GM12874 (cell line): ENCODE measurements at regions not wholly inside any gene's neighbourhood (a gene's known extent, or its start where the extent isn't known, plus 50 kb on each side); places are given as distances from the start of the nearest gene placed in this dataset.

Experiments
- TF ChIP-seq, protein P1 (sequence below): IDR thresholded peaks from 2 replicates; pipeline ENCODE4 v1.5.1; 2011; ENCODE audit warnings: low read depth, mild to moderate bottlenecking, control low read depth, low read length, moderate library complexity; ENCODE audit not compliant: insufficient read depth

DNA sequence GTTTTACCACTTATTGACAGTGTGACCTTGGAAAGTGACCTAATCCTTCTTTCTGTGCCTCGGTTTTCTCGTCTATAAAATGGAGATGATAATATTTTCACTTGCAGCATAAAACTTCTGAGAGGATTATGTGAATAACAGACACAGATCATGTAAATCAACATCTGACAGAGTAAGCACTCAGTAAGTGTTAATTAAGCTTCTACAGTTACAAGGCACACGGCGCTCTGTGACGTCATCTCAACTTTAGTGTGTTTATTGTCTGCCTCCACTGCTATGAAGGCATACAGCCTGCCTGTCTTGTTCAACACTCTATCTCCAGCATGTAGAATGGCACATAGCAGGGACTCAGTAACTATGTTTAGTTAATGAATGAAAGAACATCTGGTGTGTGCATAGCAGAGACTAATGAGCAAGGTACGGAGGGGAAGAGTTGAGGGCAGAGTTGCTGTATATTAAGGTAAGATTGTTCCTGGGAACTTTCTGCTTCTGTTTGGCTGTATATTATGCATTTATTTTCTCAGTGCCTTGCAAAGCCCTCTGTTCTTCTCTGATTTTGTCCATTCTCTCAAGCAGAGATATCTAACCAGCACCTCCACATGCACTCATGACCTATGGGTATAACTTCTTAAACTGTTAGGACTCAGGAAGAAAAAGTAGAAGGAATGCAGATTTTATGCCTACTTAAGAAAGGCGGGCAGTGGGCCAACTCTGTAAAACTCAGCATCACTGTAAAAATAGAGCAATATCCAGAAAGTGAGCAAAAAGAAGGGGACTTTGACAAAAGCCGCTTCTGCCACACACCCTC is 66.4 kb upstream of the STMND1 start:
- TF ChIP-seq, protein P1, sequence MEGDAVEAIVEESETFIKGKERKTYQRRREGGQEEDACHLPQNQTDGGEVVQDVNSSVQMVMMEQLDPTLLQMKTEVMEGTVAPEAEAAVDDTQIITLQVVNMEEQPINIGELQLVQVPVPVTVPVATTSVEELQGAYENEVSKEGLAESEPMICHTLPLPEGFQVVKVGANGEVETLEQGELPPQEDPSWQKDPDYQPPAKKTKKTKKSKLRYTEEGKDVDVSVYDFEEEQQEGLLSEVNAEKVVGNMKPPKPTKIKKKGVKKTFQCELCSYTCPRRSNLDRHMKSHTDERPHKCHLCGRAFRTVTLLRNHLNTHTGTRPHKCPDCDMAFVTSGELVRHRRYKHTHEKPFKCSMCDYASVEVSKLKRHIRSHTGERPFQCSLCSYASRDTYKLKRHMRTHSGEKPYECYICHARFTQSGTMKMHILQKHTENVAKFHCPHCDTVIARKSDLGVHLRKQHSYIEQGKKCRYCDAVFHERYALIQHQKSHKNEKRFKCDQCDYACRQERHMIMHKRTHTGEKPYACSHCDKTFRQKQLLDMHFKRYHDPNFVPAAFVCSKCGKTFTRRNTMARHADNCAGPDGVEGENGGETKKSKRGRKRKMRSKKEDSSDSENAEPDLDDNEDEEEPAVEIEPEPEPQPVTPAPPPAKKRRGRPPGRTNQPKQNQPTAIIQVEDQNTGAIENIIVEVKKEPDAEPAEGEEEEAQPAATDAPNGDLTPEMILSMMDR = no peak

DNA sequence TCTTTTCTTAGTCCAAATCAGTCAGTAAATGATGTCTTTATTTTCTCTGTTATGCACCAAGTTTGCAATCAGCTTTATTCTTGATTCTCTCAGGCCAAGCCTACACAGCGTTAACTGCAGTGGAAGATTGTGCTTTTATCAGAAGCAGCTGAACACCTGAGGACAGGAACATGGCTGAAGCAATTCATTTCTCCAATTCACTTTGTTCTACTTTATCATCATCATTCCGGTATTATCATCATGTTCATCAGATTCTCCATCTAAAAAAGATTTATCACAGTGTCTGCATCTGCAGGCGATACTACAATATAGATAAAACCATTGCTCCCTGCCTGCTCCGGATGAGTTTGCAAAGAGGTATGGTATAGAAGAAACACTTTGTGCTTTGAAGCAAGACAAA is 68.1 kb upstream of the STMND1 start:
- TF ChIP-seq, protein P1 = no peak

DNA sequence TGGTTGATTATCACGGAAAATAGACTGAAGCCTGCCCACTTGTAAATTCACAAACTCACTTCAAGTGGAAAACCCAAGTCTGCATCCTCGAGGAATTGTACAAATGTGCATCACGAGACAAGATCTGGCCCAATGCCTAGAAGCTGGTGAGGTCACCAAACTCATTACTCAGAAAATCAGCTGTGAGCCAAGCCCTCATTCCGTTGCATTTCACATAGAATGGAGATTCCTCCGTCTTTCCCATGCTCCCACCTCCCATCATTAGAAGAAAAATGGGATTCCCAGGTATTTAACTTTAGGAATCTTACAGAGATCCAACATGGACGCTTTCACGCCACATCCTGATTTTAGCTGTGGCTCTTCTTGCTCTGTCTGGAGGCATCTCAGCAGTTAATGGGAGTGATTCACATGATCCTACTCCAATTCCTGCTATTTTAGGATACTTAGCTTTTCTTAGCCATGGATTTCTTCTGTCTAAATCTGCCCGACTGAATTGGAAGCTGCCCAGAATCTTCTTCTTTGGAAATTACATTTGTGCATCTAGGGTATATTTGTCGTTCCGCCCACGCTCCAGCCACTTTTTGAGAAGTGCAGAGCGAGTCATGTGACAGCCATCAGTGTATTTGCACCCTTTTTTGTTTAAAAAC is 68.7 kb upstream of the STMND1 start:
- TF ChIP-seq, protein P1 = no peak

DNA sequence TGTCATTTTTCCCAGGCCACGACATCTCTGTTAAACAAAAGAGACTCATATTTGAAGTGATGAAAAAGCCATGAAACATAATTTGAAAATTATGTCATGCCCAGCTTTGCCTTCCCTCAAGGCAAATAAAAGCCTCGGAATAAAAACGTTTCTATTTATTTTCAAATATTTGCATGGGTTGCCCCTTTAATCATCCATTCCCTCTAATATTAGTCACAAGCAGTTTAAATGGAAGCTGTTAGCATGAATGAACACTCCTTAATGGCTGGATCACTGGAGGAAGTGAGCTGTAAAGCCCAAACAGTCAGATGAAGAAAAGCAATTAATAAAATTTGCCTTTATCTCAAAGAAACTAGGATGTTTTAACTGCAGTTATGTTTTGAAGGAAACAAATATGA is 69.3 kb upstream of the STMND1 start:
- TF ChIP-seq, protein P1 = no peak

DNA sequence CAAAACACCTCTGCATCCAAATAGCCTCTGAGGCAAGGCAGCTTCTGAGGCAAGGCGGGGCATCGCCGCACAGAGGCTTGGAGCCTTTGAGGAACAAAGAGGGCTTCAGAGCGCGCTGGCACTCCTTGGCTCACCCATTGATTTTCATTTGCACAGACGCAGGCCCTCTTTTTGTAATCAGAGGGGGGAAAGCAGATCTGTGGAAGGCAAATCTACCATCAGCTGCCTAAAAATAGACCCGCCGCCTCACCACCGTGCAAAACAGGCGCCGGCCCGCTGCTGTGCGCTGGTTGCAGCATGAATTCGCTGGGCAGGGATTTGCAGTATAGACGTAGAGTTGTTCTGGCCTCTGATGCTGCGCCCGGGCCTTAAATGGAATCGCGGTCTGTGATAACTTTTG is 69.9 kb upstream of the STMND1 start:
- TF ChIP-seq, protein P1 = no peak

DNA sequence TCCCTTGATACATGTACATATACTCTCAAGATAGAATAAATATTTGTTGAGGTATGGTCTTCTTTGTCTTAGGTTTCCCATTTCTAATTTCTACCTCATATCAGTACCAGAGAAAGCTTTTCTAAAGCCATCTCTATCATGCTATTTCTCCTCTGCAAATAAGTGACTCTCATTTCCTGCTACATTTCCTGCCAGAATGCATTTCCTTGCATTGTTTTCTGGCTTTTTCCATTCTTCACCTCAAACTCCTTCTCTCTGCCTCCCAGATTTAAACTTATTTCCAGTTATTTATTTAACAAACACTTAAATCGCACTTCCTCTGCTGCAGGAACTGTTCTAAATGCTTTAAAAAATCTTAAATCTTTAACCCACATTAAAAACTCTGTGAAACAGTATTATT is 74.4 kb upstream of the STMND1 start:
- TF ChIP-seq, protein P1 = no peak

DNA sequence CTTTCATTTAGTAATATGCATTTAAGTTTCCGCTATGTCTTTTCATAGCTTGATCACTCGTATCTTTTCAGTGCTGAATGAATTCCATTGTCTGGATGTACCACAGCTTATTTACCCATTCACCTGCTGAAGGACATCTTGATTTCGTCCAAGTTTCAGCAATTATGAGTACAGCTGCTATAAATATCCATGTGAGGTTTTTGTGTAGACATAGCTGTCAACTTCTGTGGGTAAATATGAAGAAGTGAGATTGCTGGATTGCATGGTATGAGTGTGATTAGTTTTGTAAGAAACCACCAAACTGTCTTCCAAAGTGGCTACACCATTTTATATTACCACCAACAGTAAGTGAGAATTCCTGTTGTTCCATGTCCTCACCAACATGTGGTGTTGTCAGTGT is 79.2 kb upstream of the STMND1 start:
- TF ChIP-seq, protein P1 = no peak
